ENCODE measurements at regions not wholly inside any gene's neighbourhood (a gene's known extent, or its start where the extent isn't known, plus 50 kb on each side); places are given as distances from the start of the nearest gene placed in this dataset.

DNA sequence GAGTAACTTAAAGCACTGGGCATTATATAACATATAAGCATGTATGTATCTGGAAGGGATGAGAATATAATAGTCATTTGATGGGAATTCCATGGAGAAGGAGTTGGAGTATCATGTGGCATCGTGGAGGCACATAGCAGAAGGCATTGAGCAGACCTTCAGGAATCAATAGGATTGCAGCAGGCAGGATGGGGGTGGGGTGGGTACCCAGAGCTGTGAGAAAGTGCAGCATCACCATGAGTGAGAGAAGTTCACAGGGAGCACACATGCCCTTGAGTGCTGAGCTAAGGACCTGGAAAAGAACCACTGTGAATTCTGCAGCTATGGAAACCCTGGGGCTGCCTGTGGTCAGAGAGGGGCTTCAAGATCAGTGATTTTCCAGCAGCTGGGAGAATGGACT lies 57.3 kb downstream of the MED10 start:
- TF ChIP-seq, protein P1, sequence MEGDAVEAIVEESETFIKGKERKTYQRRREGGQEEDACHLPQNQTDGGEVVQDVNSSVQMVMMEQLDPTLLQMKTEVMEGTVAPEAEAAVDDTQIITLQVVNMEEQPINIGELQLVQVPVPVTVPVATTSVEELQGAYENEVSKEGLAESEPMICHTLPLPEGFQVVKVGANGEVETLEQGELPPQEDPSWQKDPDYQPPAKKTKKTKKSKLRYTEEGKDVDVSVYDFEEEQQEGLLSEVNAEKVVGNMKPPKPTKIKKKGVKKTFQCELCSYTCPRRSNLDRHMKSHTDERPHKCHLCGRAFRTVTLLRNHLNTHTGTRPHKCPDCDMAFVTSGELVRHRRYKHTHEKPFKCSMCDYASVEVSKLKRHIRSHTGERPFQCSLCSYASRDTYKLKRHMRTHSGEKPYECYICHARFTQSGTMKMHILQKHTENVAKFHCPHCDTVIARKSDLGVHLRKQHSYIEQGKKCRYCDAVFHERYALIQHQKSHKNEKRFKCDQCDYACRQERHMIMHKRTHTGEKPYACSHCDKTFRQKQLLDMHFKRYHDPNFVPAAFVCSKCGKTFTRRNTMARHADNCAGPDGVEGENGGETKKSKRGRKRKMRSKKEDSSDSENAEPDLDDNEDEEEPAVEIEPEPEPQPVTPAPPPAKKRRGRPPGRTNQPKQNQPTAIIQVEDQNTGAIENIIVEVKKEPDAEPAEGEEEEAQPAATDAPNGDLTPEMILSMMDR (IDR thresholded peaks at IDR 0.05; ENCODE audit: insufficient read depth, low read depth, low read length, missing control alignments): no peak
- H3K4me3 ChIP-seq (ENCODE audit: low read length): no peak overlapping the region
- DNase-seq (ENCODE audit: low read depth): no peak

DNA sequence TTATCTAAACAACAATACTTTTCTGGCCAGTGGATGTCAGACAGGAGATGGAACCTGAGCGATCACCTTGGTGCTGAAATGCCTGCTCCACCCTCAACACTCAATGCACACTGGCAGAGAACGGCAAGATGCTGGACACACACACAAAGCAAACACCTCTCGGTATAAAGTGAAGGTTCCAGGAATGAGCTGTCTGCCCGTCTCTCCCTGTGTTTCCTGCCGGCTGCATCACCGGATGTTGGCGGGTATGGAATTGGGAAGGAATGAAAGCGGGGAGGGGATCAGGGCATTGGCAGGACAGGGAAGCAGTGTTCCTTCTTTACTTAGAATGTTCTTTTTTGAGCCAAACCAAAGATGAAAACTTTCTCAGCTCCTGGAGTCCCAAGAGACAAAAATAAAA lies 59.2 kb downstream of the MED10 start:
- H3K4me3 ChIP-seq (ENCODE audit: low read length): no peak overlapping the region
- TF ChIP-seq, protein P1 (IDR thresholded peaks at IDR 0.05; ENCODE audit: insufficient read depth, low read depth, low read length, missing control alignments): no peak
- DNase-seq (ENCODE audit: low read depth): no peak

DNA sequence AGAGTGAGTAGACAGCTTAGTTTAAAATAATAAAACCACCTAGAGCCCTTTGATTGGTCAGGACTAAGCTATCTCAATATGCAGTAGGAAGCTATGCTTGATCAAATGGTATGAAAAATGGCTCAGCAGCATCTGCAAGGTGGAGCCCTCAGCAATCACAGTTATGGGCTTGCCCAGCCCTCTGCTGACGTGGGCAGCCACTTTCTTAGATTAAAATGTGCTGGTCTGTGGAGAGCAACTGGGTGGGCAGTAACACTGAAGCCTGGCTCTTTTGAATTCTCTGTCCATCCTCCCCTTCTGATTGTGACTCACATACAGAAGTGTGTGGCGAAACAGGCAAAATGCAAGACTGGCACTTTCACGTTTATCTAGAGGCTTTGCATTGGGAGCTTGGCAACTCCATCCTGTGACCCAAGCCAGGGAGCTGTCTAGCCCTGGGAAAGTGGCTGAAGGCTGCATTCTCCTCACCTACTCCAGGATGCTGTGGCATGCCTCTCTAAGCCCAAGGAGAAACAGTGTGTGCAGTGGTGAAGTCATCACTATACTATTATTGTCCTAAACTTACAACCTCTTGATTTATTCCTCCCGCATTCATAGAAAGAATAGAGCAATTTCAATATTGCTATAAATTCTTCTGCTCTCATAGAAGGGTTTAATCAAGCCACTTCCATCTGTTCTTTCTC lies 61.1 kb downstream of the MED10 start:
- TF ChIP-seq, protein P1 (IDR thresholded peaks at IDR 0.05; ENCODE audit: insufficient read depth, low read depth, low read length, missing control alignments): no peak
- DNase-seq (ENCODE audit: low read depth): no peak
- H3K4me3 ChIP-seq (ENCODE audit: low read length): no peak overlapping the region

DNA sequence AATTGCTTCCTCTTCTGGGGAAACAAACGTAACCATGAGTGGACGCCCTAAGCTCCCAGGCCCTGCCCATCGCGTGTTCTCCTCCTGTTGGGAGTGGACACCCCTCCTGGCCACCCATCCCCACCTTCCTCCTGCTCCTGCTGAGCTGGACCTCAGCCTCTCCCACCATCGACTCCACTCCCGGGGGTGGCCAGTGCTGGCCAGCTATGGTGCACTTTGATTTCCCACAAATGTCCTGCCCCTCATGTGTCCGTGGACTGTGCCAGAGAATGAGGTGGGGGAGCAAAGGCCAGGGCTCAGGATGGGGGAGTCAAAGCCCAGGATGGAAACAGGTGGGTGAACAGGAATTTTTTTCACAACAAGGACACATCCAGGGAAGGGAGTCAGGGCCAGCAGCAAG lies 62.8 kb downstream of the MED10 start:
- no peak overlapping the region for H3K4me3 ChIP-seq (ENCODE audit: low read length)
- TF ChIP-seq, protein P1 (IDR thresholded peaks at IDR 0.05; ENCODE audit: insufficient read depth, low read depth, low read length, missing control alignments): no peak
- DNase-seq (ENCODE audit: low read depth): no peak

DNA sequence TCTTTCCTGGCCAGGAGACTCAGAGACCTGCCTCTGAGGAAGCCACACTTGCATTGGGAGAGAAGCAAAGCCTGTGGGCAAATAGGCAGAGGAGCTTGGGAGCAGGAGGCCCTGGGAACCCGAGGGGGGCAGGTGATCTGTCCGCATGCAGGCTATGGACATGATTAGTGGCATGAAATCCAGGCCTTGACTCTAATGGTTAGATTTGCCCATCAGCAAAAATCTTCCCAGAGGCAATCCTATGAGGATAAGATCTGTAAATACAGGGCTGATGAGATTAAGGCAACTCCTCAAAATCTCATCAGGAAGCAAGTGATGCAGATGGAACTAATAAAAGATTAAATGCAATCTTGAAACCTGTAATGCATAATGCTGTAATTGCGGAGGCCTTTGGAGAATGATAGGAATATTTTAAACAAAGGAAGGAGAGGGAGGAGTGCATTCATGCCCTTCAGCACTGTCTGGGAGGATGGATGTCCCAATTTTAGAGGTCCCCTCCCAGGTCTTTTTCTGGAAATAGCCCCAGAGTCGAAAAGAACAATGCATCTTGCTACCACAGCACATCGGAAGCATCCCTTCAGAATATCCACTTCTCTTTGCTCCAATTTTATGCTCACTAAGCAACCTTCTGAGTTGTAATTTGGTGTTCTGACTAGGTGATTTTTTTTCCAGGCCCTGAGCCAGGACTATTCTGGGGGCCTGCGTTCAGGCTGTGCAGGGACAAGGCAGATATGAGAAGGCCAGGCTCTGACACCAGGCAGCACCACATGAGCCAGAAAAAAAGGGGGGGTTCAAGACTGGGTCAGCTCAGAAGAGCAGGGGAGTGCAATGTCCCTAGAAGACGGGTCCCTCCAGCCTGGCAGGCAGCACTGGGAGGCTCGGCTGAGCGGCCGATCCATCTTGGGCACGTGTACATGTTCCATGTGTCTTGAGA lies 66.5 kb downstream of the MED10 start:
- no peak overlapping the region for H3K4me3 ChIP-seq (ENCODE audit: low read length)
- TF ChIP-seq, protein P1 (IDR thresholded peaks at IDR 0.05; ENCODE audit: insufficient read depth, low read depth, low read length, missing control alignments): no peak
- DNase-seq (ENCODE audit: low read depth): no peak

DNA sequence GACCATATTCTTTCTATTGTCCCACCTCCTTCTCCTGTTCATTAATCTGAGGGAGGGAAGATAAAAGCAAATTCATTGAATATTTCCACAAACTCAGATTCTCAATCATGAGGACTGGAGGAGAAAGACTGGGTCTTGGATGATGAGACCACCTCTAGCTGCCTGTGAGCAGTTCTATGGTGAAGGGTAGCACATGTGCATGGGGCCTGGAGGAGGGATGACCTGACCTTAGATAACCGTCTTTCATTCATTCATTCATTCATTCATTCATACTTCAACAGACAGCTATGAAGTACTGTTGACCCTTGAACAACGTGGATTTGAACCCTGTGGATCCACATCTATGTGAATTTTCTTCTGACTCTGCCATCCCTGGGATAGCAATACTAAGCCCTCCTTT lies 68.4 kb downstream of the MED10 start:
- TF ChIP-seq, protein P1 (IDR thresholded peaks at IDR 0.05; ENCODE audit: insufficient read depth, low read depth, low read length, missing control alignments): no peak
- H3K4me3 ChIP-seq (ENCODE audit: low read length): no peak overlapping the region
- no peak for DNase-seq (ENCODE audit: low read depth)
